HG03558 (cell line): ENCODE measurements at regions not wholly inside any gene's neighbourhood (a gene's known extent, or its start where the extent isn't known, plus 50 kb on each side); places are given as distances from the start of the nearest gene placed in this dataset.
"Not testable (repeated sequence)": the region's sequence is repeated elsewhere in the genome, so short reads cannot be mapped to it uniquely, and the experiment has no call there.

Experiments used
- ATAC-seq: cut with Tn5 transposase; IDR thresholded peaks from one replicate; pipeline ENCODE4 v1.9.1; 2021; ENCODE audit warnings: moderate number of reproducible peaks; ENCODE audit not compliant: unreplicated experiment; ENCODE audit errors: extremely low read depth

- ATAC-seq: no peak
Measured at GRCh38 chr2:15814946-15815345, 125.4 kb upstream of the MYCN start.

- ATAC-seq: no peak
Measured at GRCh38 chr2:15816226-15816625, 124.1 kb upstream of the MYCN start.

GRCh38 chr2:15816674-15817406 is 123.5 kb upstream of the MYCN start:
- no peak for ATAC-seq

- no peak for ATAC-seq
Measured at GRCh38 chr2:15817748-15818147, 122.6 kb upstream of the MYCN start.

GRCh38 chr2:15818318-15818753 is 122.0 kb upstream of the MYCN start:
- no peak for ATAC-seq

- ATAC-seq: no peak
Measured at GRCh38 chr2:15818881-15819280, 121.5 kb upstream of the MYCN start.

GRCh38 chr2:15819562-15820256 is 120.6 kb upstream of the MYCN start:
- ATAC-seq: no peak

- no peak for ATAC-seq
Measured at GRCh38 chr2:15820257-15820566, 120.1 kb upstream of the MYCN start.

GRCh38 chr2:15820927-15821326 is 119.4 kb upstream of the MYCN start:
- no peak for ATAC-seq

GRCh38 chr2:15822151-15823044 is 118.0 kb upstream of the MYCN start:
- no peak for ATAC-seq

GRCh38 chr2:15823459-15824396 is 116.6 kb upstream of the MYCN start:
- no peak for ATAC-seq

GRCh38 chr2:15824467-15824866 is 115.9 kb upstream of the MYCN start:
- ATAC-seq: not testable (repeated sequence)

GRCh38 chr2:15825276-15825980 is 114.9 kb upstream of the MYCN start:
- no peak for ATAC-seq

- ATAC-seq: no peak
Measured at GRCh38 chr2:15826273-15826717, 114.1 kb upstream of the MYCN start.

- ATAC-seq: no peak
Measured at GRCh38 chr2:15827001-15827400, 113.3 kb upstream of the MYCN start.

- ATAC-seq: no peak
Measured at GRCh38 chr2:15828576-15828975, 111.8 kb upstream of the MYCN start.

- ATAC-seq: no peak
Measured at GRCh38 chr2:15829091-15829801, 111.1 kb upstream of the MYCN start.

- no peak for ATAC-seq
Measured at GRCh38 chr2:15829985-15830384, 110.4 kb upstream of the MYCN start.
